Stimulated activated CD8-positive, alpha-beta memory T cell treated with anti-CD3 and anti-CD28 coated beads, Interleukin-4, amount 100 ng/mL, for 24 hours (primary cell): ENCODE measurements at regions not wholly inside any gene's neighbourhood (a gene's known extent, or its start where the extent isn't known, plus 50 kb on each side); places are given as distances from the start of the nearest gene placed in this dataset.
"Not testable (repeated sequence)": the region's sequence is repeated elsewhere in the genome, so short reads cannot be mapped to it uniquely, and the experiment has no call there.

Source experiments
- DNase-seq: peaks from one replicate; pipeline ENCODE4 v3.0.0-alpha.2; 2020; ENCODE audit warnings: low read depth

GRCh38 chr4:83213640-83214039 lies 71.0 kb downstream of the COQ2 start:
- DNase-seq, result no peak

- peak; percentile 28 for DNase-seq
Observed at GRCh38 chr4:83212041-83212851, 72.4 kb downstream of the COQ2 start.

- no peak for DNase-seq
Observed at GRCh38 chr4:83209419-83209818, 75.2 kb downstream of the COQ2 start.

DNA sequence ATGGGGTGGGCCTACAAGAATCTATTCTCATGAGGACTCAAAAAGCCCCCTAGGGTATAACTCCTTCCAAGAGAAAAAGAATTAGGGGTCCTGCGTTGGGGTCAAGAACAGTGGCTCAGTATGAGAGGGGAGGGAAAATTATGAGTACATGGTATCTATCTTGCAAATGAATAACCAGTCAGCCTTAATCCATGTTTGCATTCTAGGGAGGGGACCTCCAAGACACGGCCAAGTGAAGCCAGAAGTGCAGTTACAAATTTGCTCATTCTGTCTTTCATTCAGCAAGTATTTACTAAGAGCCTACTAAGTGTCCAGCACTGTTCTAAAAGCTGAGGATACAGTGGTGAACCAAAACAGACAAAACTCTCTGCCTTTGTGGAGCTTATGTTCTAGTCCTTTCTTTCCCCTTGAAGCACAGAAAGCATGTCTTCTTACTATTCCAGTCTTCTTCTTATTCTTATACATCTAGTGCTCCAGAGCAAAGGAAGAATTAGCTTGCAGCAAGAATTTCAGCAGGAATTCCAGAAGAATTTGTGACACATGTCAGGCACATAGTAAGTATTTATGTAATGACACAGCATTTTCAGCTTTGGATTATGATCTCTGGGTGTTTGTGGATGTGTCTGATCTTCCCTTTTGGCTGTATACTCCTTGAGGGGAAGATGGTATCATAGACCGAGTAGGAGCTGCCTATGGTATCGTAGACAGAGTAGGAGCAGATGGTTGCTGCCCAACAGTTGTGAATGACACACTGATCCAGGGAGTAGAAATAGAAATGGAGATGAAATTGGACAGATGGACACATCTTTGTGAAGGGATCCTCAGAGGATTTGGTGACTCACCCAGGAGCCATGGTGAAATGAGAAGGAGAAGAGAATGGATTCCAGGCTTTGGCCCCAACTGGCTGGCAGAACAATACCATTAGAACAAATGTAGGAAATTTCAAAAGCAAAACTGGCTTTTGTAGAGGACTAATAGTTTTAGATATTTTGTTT lies 75.9 kb downstream of the COQ2 start:
- no peak for DNase-seq

- DNase-seq, result no peak
Observed at GRCh38 chr4:83207497-83208101, 77.0 kb downstream of the COQ2 start.

GRCh38 chr4:83205760-83206159 lies 78.8 kb downstream of the COQ2 start:
- DNase-seq, result no peak

- DNase-seq, result no peak
Observed at GRCh38 chr4:83204731-83205130, 79.9 kb downstream of the COQ2 start.

DNA sequence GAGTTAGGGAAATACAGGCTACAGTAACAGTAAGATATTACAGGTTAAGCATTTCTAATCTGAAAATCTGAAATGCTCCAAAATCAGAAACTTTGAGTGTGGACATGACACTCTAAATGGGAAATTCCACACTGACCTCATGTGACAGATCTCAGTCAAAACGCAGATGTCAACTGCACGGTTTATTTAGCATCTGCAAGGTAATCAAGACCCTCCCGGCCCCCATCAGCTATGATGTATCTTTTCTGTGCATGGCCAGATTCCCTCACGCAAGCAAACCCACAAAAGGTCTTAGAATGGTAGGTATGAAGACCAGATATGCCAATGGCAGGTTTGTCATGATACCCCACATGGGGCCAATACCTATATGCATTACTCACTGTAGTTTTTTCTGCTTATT lies 82.8 kb downstream of the COQ2 start:
- DNase-seq, result no peak

DNA sequence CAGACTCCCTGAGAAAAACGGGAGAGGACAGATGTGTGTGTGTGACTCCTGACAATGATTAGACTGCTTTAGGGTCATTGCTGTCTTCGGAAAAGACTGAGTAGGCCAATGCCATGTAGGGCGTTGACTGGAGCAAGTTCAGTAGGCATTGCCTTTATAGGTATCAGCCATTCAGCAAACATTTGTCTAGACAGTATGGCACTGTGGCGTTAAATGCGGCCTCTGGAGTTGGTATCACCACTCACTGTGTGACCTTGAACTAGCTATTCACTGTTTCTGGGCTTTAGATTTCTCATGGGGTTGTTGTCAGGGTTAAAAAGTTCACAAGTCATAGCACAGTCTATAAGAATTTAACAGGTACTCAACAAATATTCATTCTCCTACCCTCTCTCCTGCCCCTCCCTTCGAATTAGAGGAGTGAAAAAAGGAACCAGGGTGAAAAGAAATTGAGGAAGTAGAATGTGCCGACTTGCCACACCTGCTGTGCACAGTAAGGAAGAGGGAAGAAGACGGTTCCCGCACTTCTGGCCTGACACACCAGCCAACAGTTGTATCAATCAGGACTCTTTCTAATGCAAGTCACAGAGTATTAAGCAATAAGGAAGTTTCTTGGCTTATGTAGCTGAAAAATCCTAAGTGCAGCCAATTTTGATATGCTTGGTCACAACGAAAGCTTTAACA lies 83.2 kb upstream of the PLAC8 start:
- DNase-seq, result no peak

GRCh38 chr4:83196921-83197320 lies 82.4 kb upstream of the PLAC8 start:
- DNase-seq, result no peak

DNA sequence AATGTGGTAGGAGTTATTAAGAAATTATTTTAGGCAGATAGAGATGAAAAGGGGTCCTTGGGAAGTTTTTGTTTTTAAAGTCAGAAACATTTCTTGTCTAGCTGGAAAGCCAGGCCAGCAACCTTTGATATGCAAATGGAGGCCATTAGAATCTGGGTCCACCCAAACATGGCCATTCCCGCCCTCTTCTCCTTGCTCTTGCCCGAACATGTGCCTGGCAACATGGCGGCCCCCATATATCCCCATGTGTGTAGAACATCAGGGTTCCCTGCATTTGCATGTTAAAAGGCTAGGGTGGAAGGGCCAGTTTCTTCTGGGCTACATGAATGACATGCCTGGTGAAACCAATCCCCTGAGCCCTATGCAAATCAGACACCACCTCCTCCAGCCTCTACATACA lies 80.7 kb upstream of the PLAC8 start:
- no peak for DNase-seq

DNA sequence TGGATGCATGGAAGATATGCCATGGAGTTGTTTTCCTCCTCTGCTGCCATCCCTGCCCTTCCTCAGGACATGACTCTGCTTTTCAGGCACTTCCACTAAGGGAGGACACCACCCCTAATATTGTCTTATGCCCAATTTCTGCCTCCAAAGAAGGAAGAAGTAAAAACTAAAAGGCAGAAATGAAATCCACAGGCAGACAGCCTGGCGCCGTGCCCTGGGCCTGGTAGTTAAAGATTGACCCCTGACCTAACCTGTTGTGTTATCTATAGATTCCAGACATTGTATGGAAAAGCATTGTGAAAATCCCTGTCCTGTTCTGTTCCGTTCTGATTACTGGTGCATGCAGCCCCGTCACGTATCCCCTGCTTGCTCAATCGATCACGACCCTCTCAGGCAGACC lies 80.1 kb upstream of the PLAC8 start:
- not testable (repeated sequence) for DNase-seq

GRCh38 chr4:83192634-83193033 lies 78.1 kb upstream of the PLAC8 start:
- DNase-seq, result no peak

GRCh38 chr4:83191026-83191425 lies 76.5 kb upstream of the PLAC8 start:
- DNase-seq, result no peak

GRCh38 chr4:83189631-83190136 lies 75.2 kb upstream of the PLAC8 start:
- DNase-seq, result no peak

DNA sequence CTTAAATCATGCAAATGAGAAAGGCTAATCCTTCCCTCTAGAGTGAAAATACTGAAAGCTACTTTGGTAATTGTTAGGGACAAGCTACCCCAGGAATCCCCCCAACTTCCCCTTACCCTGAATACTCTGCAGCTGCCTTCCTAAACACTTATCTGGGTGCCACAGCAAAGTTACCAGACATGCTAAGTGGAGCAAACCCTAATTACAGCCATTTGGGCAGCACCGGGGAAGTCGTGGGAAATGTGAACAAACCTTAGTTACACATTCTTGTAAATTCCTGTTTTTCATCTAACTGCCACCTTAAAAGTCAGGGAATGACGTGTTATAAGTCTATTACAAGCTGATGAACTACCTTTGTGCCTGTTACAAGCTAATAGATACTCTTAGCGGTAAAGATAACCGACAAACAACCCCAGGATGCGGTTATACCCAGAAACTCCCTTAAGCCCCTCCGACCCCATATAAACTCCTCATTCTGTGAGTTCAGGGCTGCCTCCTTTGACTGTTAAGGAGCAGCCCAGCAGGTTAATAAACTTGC lies 66.0 kb upstream of the PLAC8 start:
- DNase-seq, result no peak

- DNase-seq, result no peak
Observed at GRCh38 chr4:83179205-83179604, 64.7 kb upstream of the PLAC8 start.

DNA sequence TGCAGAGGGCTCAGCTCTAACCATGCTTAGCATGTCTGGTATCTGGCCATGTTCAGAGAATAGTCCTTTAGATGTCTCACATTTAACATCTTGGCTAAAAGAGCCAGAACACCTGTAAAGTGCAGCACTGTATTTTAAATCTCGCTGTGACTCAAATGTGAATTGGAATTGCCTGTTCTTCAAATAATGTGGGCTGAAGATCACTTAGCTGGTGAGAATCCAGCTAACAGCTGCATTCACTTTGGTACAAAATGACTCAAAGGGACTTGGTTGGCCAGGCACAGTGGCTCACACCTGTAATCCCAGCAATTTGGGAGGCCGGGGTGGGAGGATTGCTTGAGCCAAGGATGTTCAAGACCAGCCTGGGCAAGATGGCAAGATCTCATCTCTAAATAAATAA lies 63.5 kb upstream of the PLAC8 start:
- no peak for DNase-seq

DNA sequence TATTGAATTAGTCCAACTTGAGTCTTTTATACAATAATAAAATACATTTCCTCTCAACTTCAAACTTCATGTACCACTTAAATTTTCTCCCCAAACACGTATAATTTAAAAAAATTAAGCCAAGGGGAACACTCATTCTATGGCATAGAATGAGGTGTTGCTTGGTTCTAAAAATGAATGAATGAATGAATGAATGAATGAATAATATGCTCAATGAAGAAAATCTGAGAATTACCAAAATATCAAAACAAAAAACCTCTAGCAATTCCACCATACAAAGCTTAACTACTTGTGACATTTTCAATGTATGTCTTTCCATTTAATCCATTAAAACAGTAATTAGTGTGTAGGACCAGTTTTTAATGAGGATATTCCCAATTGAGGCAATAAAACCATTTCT lies 62.7 kb upstream of the PLAC8 start:
- no peak for DNase-seq

- DNase-seq, result no peak
Observed at GRCh38 chr4:83174844-83175414, 60.4 kb upstream of the PLAC8 start.

DNA sequence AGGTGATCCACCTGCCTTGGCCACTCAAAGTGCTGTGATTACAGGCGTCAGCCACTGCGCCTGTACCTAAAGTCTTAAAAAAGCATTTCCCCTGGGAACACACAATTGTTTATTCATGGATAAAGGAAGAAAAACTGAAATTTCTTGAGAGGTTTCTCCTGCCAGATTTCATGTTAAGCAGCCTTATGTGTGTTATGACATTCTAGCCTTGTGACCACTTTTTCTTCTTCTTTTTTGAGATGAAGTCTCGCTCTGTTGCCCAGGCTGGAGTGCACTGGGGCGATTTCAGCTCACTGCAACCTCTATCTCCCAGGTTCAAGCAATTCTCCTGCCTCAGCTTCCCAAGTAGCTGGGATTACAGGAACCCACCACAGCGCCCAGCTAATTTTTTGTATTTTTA lies 57.8 kb upstream of the PLAC8 start:
- no peak for DNase-seq
